ENCODE measurements at regions not wholly inside any gene's neighbourhood (a gene's known extent, or its start where the extent isn't known, plus 50 kb on each side); places are given as distances from the start of the nearest gene placed in this dataset.
A peak's percentile ranks its signal among the peaks of the same experiment; 100 is the strongest.

GRCh38 chr13:79185580-79185979 lies 220.5 kb downstream of the RBM26 start (continued):
- TF ChIP-seq ZHX2 (IDR thresholded peaks at IDR 0.05; ENCODE audit: low read depth) = no peak
- TF ChIP-seq ZHX2 (CRISPR knock-in tag; IDR thresholded peaks at IDR 0.05; ENCODE audit: borderline replicate concordance) = no peak
- TF ChIP-seq ATRX (CRISPR knock-in tag; IDR thresholded peaks at IDR 0.05; ENCODE audit: borderline replicate concordance) = no peak
- no peak for TF ChIP-seq HOXD1 (CRISPR knock-in tag; IDR thresholded peaks at IDR 0.05)
- no peak for TF ChIP-seq BRD4 (CRISPR knock-in tag; IDR thresholded peaks at IDR 0.05)
- no peak for TF ChIP-seq U2AF2 (IDR thresholded peaks at IDR 0.05; ENCODE audit: low read depth, low read length)
- TF ChIP-seq, protein P1, sequence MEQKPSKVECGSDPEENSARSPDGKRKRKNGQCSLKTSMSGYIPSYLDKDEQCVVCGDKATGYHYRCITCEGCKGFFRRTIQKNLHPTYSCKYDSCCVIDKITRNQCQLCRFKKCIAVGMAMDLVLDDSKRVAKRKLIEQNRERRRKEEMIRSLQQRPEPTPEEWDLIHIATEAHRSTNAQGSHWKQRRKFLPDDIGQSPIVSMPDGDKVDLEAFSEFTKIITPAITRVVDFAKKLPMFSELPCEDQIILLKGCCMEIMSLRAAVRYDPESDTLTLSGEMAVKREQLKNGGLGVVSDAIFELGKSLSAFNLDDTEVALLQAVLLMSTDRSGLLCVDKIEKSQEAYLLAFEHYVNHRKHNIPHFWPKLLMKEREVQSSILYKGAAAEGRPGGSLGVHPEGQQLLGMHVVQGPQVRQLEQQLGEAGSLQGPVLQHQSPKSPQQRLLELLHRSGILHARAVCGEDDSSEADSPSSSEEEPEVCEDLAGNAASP (CRISPR knock-in tag; IDR thresholded peaks at IDR 0.05; ENCODE audit: borderline replicate concordance) = peak; percentile 93
- TF ChIP-seq, protein P2, sequence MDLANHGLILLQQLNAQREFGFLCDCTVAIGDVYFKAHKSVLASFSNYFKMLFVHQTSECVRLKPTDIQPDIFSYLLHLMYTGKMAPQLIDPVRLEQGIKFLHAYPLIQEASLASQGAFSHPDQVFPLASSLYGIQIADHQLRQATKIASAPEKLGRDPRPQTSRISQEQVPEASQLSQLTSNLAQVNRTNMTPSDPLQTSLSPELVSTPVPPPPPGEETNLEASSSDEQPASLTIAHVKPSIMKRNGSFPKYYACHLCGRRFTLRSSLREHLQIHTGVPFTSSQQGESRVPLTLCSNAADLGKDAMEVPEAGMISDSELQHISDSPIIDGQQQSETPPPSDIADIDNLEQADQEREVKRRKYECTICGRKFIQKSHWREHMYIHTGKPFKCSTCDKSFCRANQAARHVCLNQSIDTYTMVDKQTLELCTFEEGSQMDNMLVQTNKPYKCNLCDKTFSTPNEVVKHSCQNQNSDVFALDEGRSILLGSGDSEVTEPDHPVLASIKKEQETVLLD (CRISPR knock-in tag; IDR thresholded peaks at IDR 0.05; ENCODE audit: low read depth) = no peak
- no peak for TF ChIP-seq ELF1 (CRISPR knock-in tag; IDR thresholded peaks at IDR 0.05)
- TF ChIP-seq ETV6 (CRISPR knock-in tag; conservative IDR thresholded peaks at IDR 0.05) = no peak
- TF ChIP-seq, protein P3, sequence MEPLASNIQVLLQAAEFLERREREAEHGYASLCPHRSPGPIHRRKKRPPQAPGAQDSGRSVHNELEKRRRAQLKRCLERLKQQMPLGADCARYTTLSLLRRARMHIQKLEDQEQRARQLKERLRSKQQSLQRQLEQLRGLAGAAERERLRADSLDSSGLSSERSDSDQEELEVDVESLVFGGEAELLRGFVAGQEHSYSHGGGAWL (CRISPR knock-in tag; IDR thresholded peaks at IDR 0.05) = no peak
- TF ChIP-seq ERF (CRISPR knock-in tag; IDR thresholded peaks at IDR 0.05) = peak; percentile 48; the same call in 1 of the 2 replicates
- TF ChIP-seq ZSCAN12 (CRISPR knock-in tag; IDR thresholded peaks at IDR 0.05) = no peak
- no peak for TF ChIP-seq THAP7 (CRISPR knock-in tag; IDR thresholded peaks at IDR 0.05)
- TF ChIP-seq PLRG1 (conservative IDR thresholded peaks at IDR 0.05) = no peak
- TF ChIP-seq POLR2AphosphoS2 (IDR thresholded peaks at IDR 0.05; ENCODE audit: low read depth, low read length) = no peak
- no peak for TF ChIP-seq JUNB (CRISPR knock-in tag; IDR thresholded peaks at IDR 0.05; ENCODE audit: borderline replicate concordance)
- no peak for TF ChIP-seq ZIK1 (CRISPR knock-in tag; IDR thresholded peaks at IDR 0.05; ENCODE audit: borderline replicate concordance, low read depth)
- TF ChIP-seq ZGPAT (CRISPR knock-in tag; IDR thresholded peaks at IDR 0.05) = peak; percentile 73
- no peak for TF ChIP-seq SNAPC2 (CRISPR knock-in tag; IDR thresholded peaks at IDR 0.05)
